ENCODE measurements at regions not wholly inside any gene's neighbourhood (a gene's known extent, or its start where the extent isn't known, plus 50 kb on each side); places are given as distances from the start of the nearest gene placed in this dataset.

GRCh38 chr10:106402458-106402857 is 762.0 kb downstream of the SORCS1 start:
- TF ChIP-seq EZH2phosphoT487 (IDR thresholded peaks at IDR 0.05; ENCODE audit: borderline replicate concordance, low read length) (no peak), CTCF (IDR thresholded peaks at IDR 0.05; ENCODE audit: low read depth, low read length, poor library complexity, severe bottlenecking) (no peak)
